Spinal cord (tissue), 9 donors: ENCODE measurements at regions not wholly inside any gene's neighbourhood (a gene's known extent, or its start where the extent isn't known, plus 50 kb on each side); places are given as distances from the start of the nearest gene placed in this dataset.

ENCODE experiments used
- DNase-seq, 6 donors: peaks; one replicate each; pipeline versions ENCODE4 v3.0.0 to v3.0.0-alpha.2; 2013 to 2015; ENCODE audit warnings: low spot score in 6 of 6, low read depth in 4 of 6
- H3K27ac ChIP-seq: one replicate; pipeline ENCODE4 v1.5.1; 2013; ENCODE audit warnings: low read depth, low read length, control low read depth
- H3K27me3 ChIP-seq: one replicate; pipeline ENCODE4 v1.6.1; 2013; ENCODE audit warnings: low read length; ENCODE audit not compliant: control insufficient read depth, insufficient read depth
- H3K36me3 ChIP-seq: one replicate; pipeline ENCODE4 v1.6.1; 2013; ENCODE audit warnings: low read length; ENCODE audit not compliant: control insufficient read depth, insufficient read depth
- H3K4me1 ChIP-seq: one replicate; pipeline ENCODE4 v1.6.1; 2013; ENCODE audit warnings: low read length; ENCODE audit not compliant: control insufficient read depth, insufficient read depth
- H3K4me3 ChIP-seq: one replicate; pipeline ENCODE4 v1.5.1; 2013; ENCODE audit warnings: low read depth, low read length, control low read depth
- H3K9me3 ChIP-seq: one replicate; pipeline ENCODE4 v1.6.1; 2013; ENCODE audit warnings: low read length; ENCODE audit not compliant: control insufficient read depth, insufficient read depth
- WGBS: methylation state at CpG from one replicate; pipeline ENCODE4 v1.1.5; 2013; ENCODE audit warnings: missing lambda C conversion rate; ENCODE audit not compliant: insufficient coverage; 5-methylcytosine and 5-hydroxymethylcytosine counted together
- donor health status: healthy.

GRCh38 chr12:69101505-69101904 is 137.9 kb upstream of the CPSF6 start:
- H3K4me3 ChIP-seq = no peak overlapping the region
- H3K9me3 ChIP-seq = no peaks in the 10 kb centered on the region
- WGBS = 76% methylated on average over 4 of the region's 4 CpGs
- H3K27me3 ChIP-seq = no peaks in the 10 kb centered on the region
- H3K4me1 ChIP-seq = no peaks in the 10 kb centered on the region
- no peak overlapping the region for H3K27ac ChIP-seq
- DNase-seq = peak in 1 of 6 donors; percentile 22
- no peaks in the 10 kb centered on the region for H3K36me3 ChIP-seq

GRCh38 chr12:69102856-69103255 is 136.5 kb upstream of the CPSF6 start:
- no peak for DNase-seq
- Histone ChIP-seq H3K27me3 (no peaks in the 10 kb centered on the region), H3K4me3 (no peak overlapping the region), H3K36me3 (no peaks in the 10 kb centered on the region), H3K27ac (no peak overlapping the region), H3K9me3 (no peaks in the 10 kb centered on the region), H3K4me1 (no peaks in the 10 kb centered on the region)
- WGBS = 78% methylated on average over 2 of the region's 3 CpGs

GRCh38 chr12:69105101-69105962 is 134.0 kb upstream of the CPSF6 start:
- H3K4me3 ChIP-seq = no peak overlapping the region
- WGBS = 60% methylated on average over 1 of the region's 3 CpGs
- DNase-seq = no peak
- H3K4me1 ChIP-seq = no peaks in the 10 kb centered on the region
- H3K27me3 ChIP-seq = no peaks in the 10 kb centered on the region
- no peaks in the 10 kb centered on the region for H3K36me3 ChIP-seq
- no peak overlapping the region for H3K27ac ChIP-seq
- no peaks in the 10 kb centered on the region for H3K9me3 ChIP-seq

GRCh38 chr12:69106482-69107118 is 132.8 kb upstream of the CPSF6 start:
- no peak overlapping the region for H3K27ac ChIP-seq
- no CpG with 5 or more reads among the region's 2 CpGs for WGBS
- no peaks in the 10 kb centered on the region for H3K27me3 ChIP-seq
- H3K9me3 ChIP-seq = no peaks in the 10 kb centered on the region
- H3K36me3 ChIP-seq = no peaks in the 10 kb centered on the region
- DNase-seq = no peak
- no peaks in the 10 kb centered on the region for H3K4me1 ChIP-seq
- no peak overlapping the region for H3K4me3 ChIP-seq

GRCh38 chr12:69107541-69107940 is 131.8 kb upstream of the CPSF6 start:
- Histone ChIP-seq H3K27ac (no peak overlapping the region), H3K9me3 (no peaks in the 10 kb centered on the region), H3K4me3 (no peak overlapping the region), H3K4me1 (no peaks in the 10 kb centered on the region), H3K36me3 (no peaks in the 10 kb centered on the region), H3K27me3 (no peaks in the 10 kb centered on the region)
- no CpG with 5 or more reads among the region's 1 CpG for WGBS
- DNase-seq = no peak

GRCh38 chr12:69108037-69108436 is 131.3 kb upstream of the CPSF6 start:
- DNase-seq = peak in 1 of 6 donors; percentile 38
- no peak overlapping the region for H3K4me3 ChIP-seq
- H3K4me1 ChIP-seq = no peaks in the 10 kb centered on the region
- no peaks in the 10 kb centered on the region for H3K27me3 ChIP-seq
- no peaks in the 10 kb centered on the region for H3K36me3 ChIP-seq
- no peaks in the 10 kb centered on the region for H3K9me3 ChIP-seq
- no peak overlapping the region for H3K27ac ChIP-seq
- 36% methylated on average over 2 of the region's 2 CpGs for WGBS

- no CpG with 5 or more reads among the region's 4 CpGs for WGBS
- no peaks in the 10 kb centered on the region for H3K36me3 ChIP-seq
- H3K4me3 ChIP-seq = no peak overlapping the region
- no peak for DNase-seq
- no peaks in the 10 kb centered on the region for H3K9me3 ChIP-seq
- H3K4me1 ChIP-seq = no peaks in the 10 kb centered on the region
- no peaks in the 10 kb centered on the region for H3K27me3 ChIP-seq
- H3K27ac ChIP-seq = no peak overlapping the region
These were observed 126.8 kb upstream of the CPSF6 start for GRCh38 chr12:69112616-69113015.

- Histone ChIP-seq H3K36me3 (no peaks in the 10 kb centered on the region), H3K27me3 (no peaks in the 10 kb centered on the region), H3K27ac (no peak overlapping the region), H3K4me1 (no peaks in the 10 kb centered on the region), H3K9me3 (no peaks in the 10 kb centered on the region), H3K4me3 (no peak overlapping the region)
- WGBS = 97% methylated on average over 2 of the region's 3 CpGs
- DNase-seq = no peak
These were observed 124.3 kb upstream of the CPSF6 start for GRCh38 chr12:69115099-69115498.

- Histone ChIP-seq H3K4me3 (no peak overlapping the region), H3K4me1 (no peaks in the 10 kb centered on the region), H3K36me3 (no peaks in the 10 kb centered on the region), H3K27ac (no peak overlapping the region), H3K9me3 (no peaks in the 10 kb centered on the region), H3K27me3 (no peaks in the 10 kb centered on the region)
- 100% methylated on average over 1 of the region's 9 CpGs for WGBS
- DNase-seq = no peak
These were observed 123.4 kb upstream of the CPSF6 start for GRCh38 chr12:69115951-69116350.
